ENCODE measurements at regions not wholly inside any gene's neighbourhood (a gene's known extent, or its start where the extent isn't known, plus 50 kb on each side); places are given as distances from the start of the nearest gene placed in this dataset.

- H3K9ac ChIP-seq (ENCODE audit: low read length), result no peak overlapping the region
- no peaks in the 10 kb centered on the region for H3K9me3 ChIP-seq (replicated peaks; ENCODE audit: insufficient read depth, low read length)
Observed at GRCh38 chr2:225136552-225136951, 94.3 kb upstream of the DOCK10 start.

GRCh38 chr2:225131898-225132297, 89.6 kb upstream of the DOCK10 start:
- no peaks in the 10 kb centered on the region for H4K20me1 ChIP-seq (ENCODE audit: insufficient read depth, low read length)
- H3K9me3 ChIP-seq (replicated peaks; ENCODE audit: insufficient read depth, low read length), result no peaks in the 10 kb centered on the region
- no peak overlapping the region for H3K9ac ChIP-seq (ENCODE audit: low read length)
- H3K36me3 ChIP-seq (replicated peaks; ENCODE audit: insufficient read depth, low read length), result no peaks in the 10 kb centered on the region
- no peak for DNase-seq
- H3K9me2 ChIP-seq (replicated peaks; ENCODE audit: insufficient read depth, low read length), result no peaks in the 10 kb centered on the region
- no peak overlapping the region for H3K4me3 ChIP-seq (ENCODE audit: low read length)
- TF ChIP-seq EZH2phosphoT487 (IDR thresholded peaks at IDR 0.05; ENCODE audit: low read length) (no peak), CTCF (IDR thresholded peaks at IDR 0.05; ENCODE audit: low read length) (no peak), EZH2 (optimal IDR thresholded peaks at IDR 0.05; ENCODE audit: low read depth, low read length) (no peak)
- H3K79me2 ChIP-seq (ENCODE audit: low read length), result no peaks in the 10 kb centered on the region
- no peaks in the 10 kb centered on the region for H3K27me3 ChIP-seq (replicated peaks; ENCODE audit: insufficient read depth, low read length)
- H3F3A ChIP-seq (ENCODE audit: insufficient read depth, low read length), result no peaks in the 10 kb centered on the region
- H3K4me2 ChIP-seq (ENCODE audit: low read depth, low read length), result no peak overlapping the region
- H3K4me1 ChIP-seq (ENCODE audit: low read length), result no peaks in the 10 kb centered on the region
- no peak overlapping the region for H2AFZ ChIP-seq (ENCODE audit: low read length)
- no peak overlapping the region for H3K27ac ChIP-seq (ENCODE audit: low read length)

More at GRCh38 chr2:225136552-225136951, 94.3 kb upstream of the DOCK10 start:
- Histone ChIP-seq H3K4me2 (ENCODE audit: low read depth, low read length) (no peak overlapping the region), H3K36me3 (replicated peaks; ENCODE audit: insufficient read depth, low read length) (no peaks in the 10 kb centered on the region), H2AFZ (ENCODE audit: low read length) (no peak overlapping the region), H4K20me1 (ENCODE audit: insufficient read depth, low read length) (no peaks in the 10 kb centered on the region), H3K4me3 (ENCODE audit: low read length) (no peak overlapping the region), H3F3A (ENCODE audit: insufficient read depth, low read length) (no peaks in the 10 kb centered on the region), H3K27ac (ENCODE audit: low read length) (no peak overlapping the region), H3K9me2 (replicated peaks; ENCODE audit: insufficient read depth, low read length) (no peaks in the 10 kb centered on the region), H3K79me2 (ENCODE audit: low read length) (no peaks in the 10 kb centered on the region), H3K4me1 (ENCODE audit: low read length) (no peaks in the 10 kb centered on the region), H3K27me3 (replicated peaks; ENCODE audit: insufficient read depth, low read length) (no peaks in the 10 kb centered on the region)
- DNase-seq, result no peak
- TF ChIP-seq EZH2 (optimal IDR thresholded peaks at IDR 0.05; ENCODE audit: low read depth, low read length), result no peak
- no peak for TF ChIP-seq EZH2phosphoT487 (IDR thresholded peaks at IDR 0.05; ENCODE audit: low read length)
- TF ChIP-seq CTCF (IDR thresholded peaks at IDR 0.05; ENCODE audit: low read length), result no peak

GRCh38 chr2:225130093-225130492, 87.8 kb upstream of the DOCK10 start:
- Histone ChIP-seq H3K9me2 (replicated peaks; ENCODE audit: insufficient read depth, low read length) (no peaks in the 10 kb centered on the region), H4K20me1 (ENCODE audit: insufficient read depth, low read length) (no peaks in the 10 kb centered on the region), H2AFZ (ENCODE audit: low read length) (no peak overlapping the region), H3K36me3 (replicated peaks; ENCODE audit: insufficient read depth, low read length) (no peaks in the 10 kb centered on the region), H3K4me3 (ENCODE audit: low read length) (no peak overlapping the region), H3K4me2 (ENCODE audit: low read depth, low read length) (no peak overlapping the region), H3K27me3 (replicated peaks; ENCODE audit: insufficient read depth, low read length) (no peaks in the 10 kb centered on the region), H3K27ac (ENCODE audit: low read length) (no peak overlapping the region), H3F3A (ENCODE audit: insufficient read depth, low read length) (no peaks in the 10 kb centered on the region), H3K9me3 (replicated peaks; ENCODE audit: insufficient read depth, low read length) (no peaks in the 10 kb centered on the region), H3K79me2 (ENCODE audit: low read length) (no peaks in the 10 kb centered on the region), H3K9ac (ENCODE audit: low read length) (no peak overlapping the region), H3K4me1 (ENCODE audit: low read length) (no peaks in the 10 kb centered on the region)
- no peak for DNase-seq
- no peak for TF ChIP-seq EZH2 (optimal IDR thresholded peaks at IDR 0.05; ENCODE audit: low read depth, low read length)
- no peak for TF ChIP-seq CTCF (IDR thresholded peaks at IDR 0.05; ENCODE audit: low read length)

All from MM.1S (cell line).